NCI-H446 treated with DMSO at 0.1 percent for 48 hours (cell line): ENCODE measurements at regions not wholly inside any gene's neighbourhood (a gene's known extent, or its start where the extent isn't known, plus 50 kb on each side); places are given as distances from the start of the nearest gene placed in this dataset.
"Not testable (repeated sequence)": the region's sequence is repeated elsewhere in the genome, so short reads cannot be mapped to it uniquely, and the experiment has no call there.

Experiments used
- DNase-seq: peaks from one replicate; lab custom pipeline; 2025; lab: John Stamatoyannopoulos, UW

DNA sequence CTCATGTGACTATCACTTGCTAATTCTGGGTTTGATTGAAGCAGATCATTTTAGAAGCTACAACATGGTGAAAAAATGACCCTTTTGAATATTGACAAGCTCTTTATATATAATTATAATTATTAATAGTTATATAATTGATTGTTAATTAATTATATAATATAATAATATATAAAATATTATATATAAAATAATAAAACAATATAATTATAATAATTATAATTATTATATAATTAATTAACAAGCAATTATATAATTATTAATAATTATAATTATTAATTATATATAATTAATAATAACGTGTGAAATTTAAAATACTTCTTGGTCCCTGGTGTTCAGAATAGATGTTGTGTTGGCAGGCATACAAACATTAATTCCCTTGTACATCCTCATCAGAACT lies 404.1 kb upstream of the CDH19 start:
- no peak for DNase-seq

- DNase-seq, result no peak
Observed at GRCh38 chr18:67007085-67007484, 403.2 kb upstream of the CDH19 start.

GRCh38 chr18:67001052-67001451 lies 397.2 kb upstream of the CDH19 start:
- DNase-seq, result no peak

DNA sequence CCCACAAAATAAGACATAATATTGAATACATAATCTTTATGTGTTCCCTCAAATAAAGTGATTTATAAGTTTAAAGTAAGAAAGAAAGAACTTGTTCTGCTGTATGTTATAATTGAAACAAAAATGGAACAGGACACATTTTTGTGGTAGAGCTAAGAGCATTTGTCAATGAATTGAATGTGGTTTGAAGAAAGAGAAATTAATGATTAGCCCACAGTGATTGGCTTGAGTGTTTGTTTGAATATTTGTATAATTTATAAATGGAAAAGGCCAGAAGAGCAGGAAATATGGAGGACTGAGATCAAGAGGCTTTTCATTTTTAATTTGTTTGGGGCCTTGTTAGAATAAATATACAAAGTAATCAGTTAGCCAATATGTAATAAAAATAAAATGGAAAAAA lies 395.1 kb upstream of the CDH19 start:
- no peak for DNase-seq

DNA sequence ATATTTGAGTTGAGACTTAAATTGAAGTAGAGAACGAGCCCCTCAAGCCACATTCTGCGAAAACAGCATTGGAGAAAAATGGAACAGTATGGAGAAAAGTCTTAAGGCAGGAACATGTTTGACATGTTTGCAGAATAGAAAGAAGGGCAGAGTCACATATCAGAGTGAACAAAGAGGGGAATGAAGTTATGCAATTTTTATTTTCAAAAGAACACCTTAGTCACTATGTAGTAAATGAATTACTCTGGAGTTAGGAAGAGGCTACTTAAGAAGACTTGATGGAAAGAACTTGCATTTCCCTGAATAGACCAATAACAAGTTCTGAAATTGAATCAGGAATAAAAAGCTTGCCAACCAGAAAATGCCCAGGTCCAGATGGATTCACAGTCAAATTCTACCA lies 391.4 kb upstream of the CDH19 start:
- DNase-seq, result no peak

- DNase-seq, result no peak
Observed at GRCh38 chr18:66994790-66995189, 390.9 kb upstream of the CDH19 start.

- no peak for DNase-seq
Observed at GRCh38 chr18:66993492-66993891, 389.6 kb upstream of the CDH19 start.

GRCh38 chr18:66990909-66991308 lies 387.0 kb upstream of the CDH19 start:
- DNase-seq, result no peak

GRCh38 chr18:66979009-66979408 lies 375.1 kb upstream of the CDH19 start:
- DNase-seq, result no peak

DNA sequence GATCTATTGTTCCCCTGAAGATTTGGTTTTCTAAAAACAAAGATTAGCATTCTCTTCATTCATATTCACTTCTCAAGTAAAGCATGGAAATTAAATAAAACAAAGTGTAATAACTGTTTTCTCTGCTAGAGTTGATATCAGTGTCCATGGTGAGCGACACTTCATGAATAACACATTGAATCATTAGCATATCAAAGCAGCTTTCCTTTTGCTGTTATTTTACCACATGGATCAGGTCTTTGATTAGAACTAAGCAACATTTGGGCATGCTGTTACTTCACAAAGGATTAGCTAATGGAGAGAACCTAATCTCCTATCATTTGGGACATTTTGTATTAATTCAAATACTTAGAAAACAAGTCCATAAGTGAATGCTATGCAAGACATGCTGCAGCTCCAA lies 368.8 kb upstream of the CDH19 start:
- no peak for DNase-seq

DNA sequence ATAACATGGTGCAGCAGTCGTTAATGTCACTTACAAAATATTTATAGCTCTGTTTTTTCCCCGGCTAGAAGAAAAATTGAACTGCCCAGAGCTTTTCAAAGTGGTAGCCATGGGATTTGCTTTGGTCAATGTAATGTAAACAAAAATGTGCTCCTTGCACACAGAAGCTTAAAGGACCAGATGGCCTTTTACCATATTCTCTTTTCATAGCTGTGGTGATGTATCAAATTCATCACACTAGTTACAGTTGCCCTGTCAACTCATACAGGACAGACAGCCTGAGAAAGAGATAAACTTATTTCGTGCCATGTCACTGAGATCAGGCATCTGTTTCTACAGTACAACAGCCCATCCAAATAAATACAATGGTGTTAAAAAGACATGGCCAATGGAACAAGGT lies 368.1 kb upstream of the CDH19 start:
- no peak for DNase-seq

DNA sequence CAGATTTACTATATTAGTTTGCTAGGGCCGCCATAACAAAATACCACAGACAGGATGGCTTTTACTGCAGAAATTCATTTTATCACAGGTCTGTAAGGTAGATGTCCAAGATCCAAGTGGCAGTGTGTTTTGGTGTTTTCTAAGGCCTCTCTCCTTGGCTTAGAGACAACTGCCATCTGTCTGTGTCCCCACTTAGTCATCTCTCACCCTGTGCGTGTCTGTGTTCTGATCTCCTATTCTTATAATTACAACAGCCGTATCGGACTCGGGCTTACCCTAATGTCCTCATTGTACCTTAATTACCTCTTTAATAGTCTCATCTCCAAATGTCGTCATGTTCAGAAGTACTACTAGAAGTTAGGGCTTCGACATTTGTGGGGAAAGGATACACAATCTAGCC lies 362.3 kb upstream of the CDH19 start:
- DNase-seq, result no peak

DNA sequence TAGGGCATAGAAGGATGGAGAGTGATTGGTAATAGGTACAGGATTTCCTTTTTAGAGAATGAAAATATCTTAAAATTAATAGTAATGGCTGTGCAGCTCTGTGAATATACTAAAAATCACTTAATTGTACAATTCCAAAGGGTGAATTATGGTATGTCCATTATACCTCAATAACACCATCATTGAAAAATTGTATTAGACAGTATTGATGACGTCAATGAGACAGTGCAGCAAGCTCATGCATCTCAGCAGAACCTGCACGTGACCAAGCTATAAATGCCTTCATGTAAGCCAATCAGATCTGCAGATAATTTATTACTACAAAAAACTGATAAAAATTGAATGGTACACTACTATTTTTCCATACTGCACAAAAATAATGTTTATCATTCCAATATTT lies 354.4 kb upstream of the CDH19 start:
- no peak for DNase-seq

- no peak for DNase-seq
Observed at GRCh38 chr18:66951750-66952149, 347.9 kb upstream of the CDH19 start.

GRCh38 chr18:66949419-66949818 lies 345.5 kb upstream of the CDH19 start:
- DNase-seq, result no peak

DNA sequence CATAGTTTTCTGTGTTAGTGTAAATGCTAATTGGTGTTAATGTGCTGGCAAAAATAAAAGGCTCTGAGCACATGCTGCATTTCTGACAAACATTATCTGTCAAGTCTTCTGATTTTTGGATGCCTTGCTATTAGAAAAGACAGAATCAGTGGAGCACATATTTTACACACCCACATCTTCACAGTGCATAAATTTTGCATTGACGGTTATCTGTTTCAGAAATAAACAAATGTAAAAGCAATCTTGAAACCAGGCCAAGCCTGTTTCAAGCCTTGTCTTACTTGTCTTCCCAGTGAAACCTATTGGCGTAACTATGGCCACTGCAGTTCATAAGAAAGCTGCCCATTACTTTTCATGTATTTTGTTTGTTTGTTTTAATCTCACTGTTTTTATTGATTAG lies 333.7 kb upstream of the CDH19 start:
- no peak for DNase-seq

DNA sequence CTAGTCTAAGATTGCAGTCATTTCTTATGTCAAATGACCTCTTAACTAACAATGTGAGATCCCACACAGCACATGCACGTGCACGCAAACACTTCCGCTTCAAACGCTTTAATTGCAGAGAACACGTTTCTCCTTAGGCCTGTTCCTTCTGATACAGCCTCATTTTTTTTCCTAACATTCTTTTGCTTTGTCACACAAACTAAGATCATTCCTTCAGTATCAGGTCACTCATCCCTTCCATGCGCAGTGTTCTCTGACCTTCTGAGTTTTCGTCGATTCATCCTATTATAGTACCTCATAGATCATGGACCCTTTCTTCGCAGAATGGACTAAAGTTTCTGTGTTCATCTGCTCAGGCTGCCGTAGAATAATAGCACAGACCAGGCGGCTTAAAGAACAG lies 327.1 kb upstream of the CDH19 start:
- DNase-seq, result no peak

- no peak for DNase-seq
Observed at GRCh38 chr18:66916834-66917233, 312.9 kb upstream of the CDH19 start.

- no peak for DNase-seq
Observed at GRCh38 chr18:66900837-66901236, 296.9 kb upstream of the CDH19 start.

GRCh38 chr18:66895631-66896030 lies 291.7 kb upstream of the CDH19 start:
- DNase-seq, result no peak

DNA sequence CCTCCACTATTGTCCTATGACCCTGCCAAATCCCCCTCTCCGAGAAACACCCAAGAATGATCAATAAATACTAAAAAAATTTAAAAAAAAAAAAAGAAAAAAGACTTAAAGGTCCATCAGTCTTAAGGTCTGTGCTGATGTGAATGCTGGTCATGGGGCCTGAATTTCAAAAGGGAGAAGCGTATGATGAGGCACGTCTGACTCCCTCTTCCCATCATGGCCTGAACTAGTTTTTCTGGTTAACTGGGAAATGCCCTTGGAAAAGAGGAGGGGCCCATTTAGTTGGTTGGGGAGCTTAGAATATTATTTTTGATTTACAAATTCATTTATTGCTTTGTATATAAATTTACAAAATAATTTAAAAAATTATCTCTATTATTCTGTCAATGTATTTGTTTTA lies 291.0 kb upstream of the CDH19 start:
- DNase-seq, result no peak

DNA sequence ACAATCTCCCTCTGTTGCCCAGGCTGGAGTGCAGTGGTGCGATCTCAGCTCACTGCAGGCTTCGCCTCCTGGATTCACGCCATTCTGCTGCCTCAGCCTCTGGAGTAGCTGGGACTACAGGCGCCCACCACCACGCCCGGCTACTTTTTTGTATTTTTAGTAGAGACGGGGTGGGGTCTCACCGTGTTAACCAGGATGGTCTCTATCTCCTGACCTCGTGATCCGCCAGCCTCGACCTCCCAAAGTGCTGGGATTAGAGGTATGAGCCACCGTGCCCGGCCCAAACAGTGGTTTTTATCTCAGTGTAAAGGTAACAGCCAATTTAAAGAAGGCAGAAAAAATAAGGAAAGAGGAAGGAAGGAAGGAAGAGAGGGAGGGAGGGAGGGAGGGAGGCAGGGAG lies 288.5 kb upstream of the CDH19 start:
- not testable (repeated sequence) for DNase-seq

DNA sequence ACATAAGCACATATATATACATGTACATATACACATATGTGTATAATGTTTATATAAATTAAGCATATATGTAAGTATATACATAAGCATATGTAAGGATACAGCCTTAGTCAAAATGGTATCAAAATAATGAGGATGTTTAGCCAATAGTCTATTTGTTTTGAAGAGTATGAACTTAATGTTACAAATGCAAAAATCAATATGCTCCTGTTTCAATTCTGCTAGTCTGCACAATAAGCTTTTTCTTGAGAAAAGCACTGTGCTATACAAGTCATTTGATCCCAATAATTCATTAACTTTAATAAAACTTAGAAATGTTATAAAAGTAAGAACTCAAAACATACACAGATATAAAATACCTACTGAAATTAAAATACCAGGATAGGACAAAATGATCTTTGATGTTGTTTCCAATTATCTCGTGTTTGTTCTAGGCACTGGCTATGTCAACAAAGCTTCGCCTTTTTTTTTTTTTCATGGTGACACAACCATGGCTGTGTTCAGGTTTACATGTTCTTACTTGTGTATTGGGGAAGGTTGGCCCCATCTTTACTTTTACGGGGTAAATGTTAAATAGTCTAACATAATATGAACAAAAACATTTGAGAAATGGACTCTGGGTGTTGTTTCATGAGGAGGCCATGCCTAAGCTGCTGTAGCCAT lies 271.1 kb upstream of the CDH19 start:
- no peak for DNase-seq

DNA sequence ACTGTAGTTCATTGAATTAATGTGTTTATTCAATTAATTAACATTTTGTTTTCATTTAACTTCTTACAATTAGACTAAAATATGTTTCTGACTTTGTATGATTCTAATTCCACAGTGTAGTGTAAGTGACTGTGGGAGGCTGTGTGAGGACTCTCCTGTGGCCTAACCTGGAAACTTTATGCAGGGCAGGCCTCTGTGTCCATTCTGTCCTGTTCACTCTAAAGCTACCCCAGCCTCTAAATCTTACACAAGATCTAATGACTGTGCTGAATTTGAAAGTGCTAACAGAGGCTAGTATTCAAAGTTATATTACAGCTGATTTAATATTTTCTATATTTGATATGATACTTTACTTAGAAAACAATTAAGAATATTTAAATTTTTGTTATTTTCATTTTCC lies 270.5 kb upstream of the CDH19 start:
- DNase-seq, result no peak

DNA sequence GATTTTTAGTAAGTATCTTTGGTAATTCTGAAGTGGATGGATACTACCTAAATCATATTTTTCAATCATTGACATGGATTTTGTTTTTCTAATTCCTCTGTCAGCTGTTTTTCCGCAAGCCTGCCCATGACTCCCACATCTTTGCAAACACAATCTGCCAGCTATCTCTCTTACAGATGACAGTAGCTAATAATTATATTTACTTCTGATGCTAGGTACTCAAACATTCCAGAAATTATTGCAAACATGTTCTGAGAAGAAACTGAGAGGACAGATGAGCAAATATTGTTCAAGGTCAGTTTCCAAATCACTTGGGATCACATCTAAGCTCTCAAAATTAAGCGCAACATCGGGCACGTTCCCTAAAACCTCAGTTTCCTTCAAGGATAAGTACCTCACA lies 270.0 kb upstream of the CDH19 start:
- DNase-seq, result no peak
